GM21737 (cell line): ENCODE measurements at regions not wholly inside any gene's neighbourhood (a gene's known extent, or its start where the extent isn't known, plus 50 kb on each side); places are given as distances from the start of the nearest gene placed in this dataset.
"Not testable (repeated sequence)": the region's sequence is repeated elsewhere in the genome, so short reads cannot be mapped to it uniquely, and the experiment has no call there.

Source experiments
- ATAC-seq: cut with Tn5 transposase; IDR thresholded peaks from one replicate; pipeline ENCODE4 v1.9.1; 2021; ENCODE audit warnings: mild to moderate bottlenecking, moderate library complexity; ENCODE audit not compliant: unreplicated experiment

DNA sequence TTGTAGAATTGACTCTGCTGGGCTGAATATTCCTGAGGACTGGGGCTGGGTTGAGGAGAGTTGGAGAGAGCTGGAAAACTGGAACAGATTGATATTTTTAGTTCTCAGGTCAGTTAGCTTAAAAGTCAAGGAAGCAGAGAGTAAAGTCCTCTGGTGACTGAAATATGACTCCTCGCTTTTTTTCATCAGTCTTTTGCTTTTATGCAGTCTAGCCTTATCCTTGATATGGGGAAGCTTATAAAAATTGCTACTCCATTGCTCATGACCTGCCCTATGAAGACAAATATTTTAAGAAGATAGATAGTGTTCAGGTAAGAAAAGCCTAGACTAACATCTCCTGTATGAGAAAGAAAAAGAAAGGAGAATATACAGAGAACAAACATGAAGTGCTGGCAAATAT is 152.7 kb downstream of the C4orf33 start:
- no peak for ATAC-seq

- no peak for ATAC-seq
These were observed 158.2 kb downstream of the C4orf33 start for GRCh38 chr4:129254126-129254525.

DNA sequence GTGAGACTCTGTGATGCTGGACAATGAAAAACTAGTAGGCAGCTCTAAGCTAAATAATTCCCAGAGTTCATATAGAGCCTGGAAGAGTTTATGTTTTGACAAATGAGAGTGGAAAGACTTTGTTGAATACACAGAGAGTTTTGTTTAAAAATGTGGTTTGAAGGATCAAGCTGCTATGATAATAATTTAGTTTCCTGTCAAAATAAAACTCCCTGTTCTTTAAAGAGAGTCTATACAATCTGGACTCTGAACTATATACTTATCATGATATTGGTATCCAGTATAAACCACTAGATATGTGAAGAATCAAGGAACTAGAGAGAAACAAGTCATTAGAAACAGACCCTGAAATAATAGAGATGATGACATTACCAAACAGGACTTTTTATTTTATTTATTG is 158.6 kb downstream of the C4orf33 start:
- no peak for ATAC-seq

DNA sequence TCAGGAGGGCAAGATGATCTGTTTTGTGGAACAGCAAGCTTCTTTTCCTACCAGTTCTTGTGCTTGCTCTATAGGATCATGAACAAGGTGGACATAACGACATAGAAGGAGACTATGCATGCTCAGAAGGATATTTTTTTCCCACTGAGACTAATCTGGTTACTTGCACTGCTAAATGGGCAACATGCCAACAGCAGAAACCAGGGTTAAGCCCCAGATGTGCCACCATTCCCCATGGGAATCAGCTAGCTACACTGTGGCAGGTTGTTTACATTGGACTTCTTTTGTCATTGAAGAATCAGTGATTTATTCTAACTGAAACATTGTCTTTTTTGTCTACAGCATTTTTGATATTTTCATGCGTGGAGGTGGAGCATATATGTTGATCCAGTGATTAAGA is 165.6 kb downstream of the C4orf33 start:
- no peak for ATAC-seq

DNA sequence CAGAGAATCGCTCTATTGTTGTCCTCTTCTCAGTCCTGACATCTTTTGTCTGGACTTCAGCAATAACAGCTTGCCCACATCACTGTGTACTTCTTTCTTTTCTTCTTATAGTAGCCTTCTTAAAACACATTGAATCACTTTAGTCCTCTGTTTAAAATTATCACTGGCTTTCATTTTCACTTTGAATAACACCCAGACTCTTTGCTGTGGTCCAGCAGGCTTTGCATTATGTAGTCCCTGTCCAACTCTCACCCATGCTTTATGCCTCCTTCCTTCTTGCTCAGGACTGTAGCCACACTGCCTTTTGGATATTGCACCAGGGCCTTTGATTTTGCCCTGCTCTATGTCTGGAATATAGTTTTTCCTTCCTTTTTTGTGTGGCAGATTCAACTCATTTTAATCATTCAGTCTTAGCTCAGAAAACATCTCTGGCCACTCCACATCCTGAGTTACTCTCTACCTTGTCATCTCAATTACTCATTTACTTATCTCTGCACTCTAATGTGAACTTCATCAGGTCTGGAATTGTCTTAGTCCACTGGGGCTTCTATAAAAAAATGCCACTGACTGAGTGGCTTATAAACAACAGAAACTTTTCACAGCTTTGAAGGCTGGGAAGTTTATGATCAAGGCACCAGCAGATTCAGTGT is 168.2 kb downstream of the C4orf33 start:
- ATAC-seq = peak; percentile 98

GRCh38 chr4:129278868-129279267 is 182.9 kb downstream of the C4orf33 start:
- no peak for ATAC-seq

- no peak for ATAC-seq
These were observed 186.3 kb downstream of the C4orf33 start for GRCh38 chr4:129282293-129282692.

DNA sequence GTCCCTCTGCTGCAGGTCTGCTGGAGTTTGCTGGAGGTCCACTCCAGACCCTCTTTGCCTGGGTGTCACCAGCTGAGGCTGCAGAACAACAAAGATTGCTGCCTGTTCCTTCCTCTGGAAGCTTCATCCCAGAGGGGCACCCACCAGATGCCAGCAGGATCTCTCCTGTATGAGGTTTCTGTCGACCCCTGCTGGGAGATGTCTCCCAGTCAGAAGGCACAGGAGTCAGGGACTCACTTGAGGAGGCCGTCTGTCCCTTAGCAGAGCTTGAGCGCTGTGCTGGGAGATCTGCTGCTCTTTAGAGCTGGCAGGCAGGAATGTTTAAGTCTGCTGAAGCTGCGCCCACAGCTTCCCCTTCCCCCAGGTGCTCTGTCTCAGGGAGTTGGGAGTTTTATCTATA is 196.2 kb downstream of the C4orf33 start:
- not testable (repeated sequence) for ATAC-seq

DNA sequence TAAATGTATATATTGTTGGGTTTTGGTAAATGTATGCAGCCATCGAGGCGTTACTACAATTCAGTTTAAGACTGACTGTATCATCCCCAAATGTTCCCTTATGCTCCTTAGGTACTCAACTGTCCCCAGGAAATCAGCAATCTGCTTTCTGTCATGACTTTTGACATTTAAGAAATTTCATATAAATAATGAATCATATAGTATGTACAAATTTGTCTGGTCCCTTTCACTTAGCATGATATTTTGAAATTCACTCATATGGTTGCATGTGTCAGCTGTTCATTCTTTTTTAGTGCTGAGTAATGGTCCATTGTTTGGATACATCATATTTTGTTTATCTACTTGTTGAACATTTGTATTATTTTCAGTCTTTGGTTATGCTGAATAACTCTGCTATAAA is 218.8 kb downstream of the C4orf33 start:
- no peak for ATAC-seq

- ATAC-seq = no peak
These were observed 227.0 kb downstream of the C4orf33 start for GRCh38 chr4:129322920-129323319.

DNA sequence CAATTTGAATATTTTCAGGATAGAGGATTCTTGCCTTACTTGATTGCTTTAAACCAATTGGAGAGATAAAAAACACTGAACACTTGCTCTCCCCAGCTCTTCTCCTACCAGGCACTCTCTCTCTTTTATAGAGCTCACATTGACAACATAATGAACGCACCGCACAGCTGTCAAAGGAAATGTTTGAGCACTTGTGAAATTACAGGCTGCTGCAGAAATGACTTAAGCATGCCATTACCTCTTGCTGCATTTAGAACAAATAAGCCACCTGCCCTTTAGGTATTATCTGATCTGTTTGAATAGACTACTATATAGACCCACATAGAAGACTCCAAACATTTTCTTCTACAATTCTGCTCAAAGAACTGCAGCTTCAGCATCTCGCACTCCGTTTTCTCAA is 227.7 kb downstream of the C4orf33 start:
- no peak for ATAC-seq

DNA sequence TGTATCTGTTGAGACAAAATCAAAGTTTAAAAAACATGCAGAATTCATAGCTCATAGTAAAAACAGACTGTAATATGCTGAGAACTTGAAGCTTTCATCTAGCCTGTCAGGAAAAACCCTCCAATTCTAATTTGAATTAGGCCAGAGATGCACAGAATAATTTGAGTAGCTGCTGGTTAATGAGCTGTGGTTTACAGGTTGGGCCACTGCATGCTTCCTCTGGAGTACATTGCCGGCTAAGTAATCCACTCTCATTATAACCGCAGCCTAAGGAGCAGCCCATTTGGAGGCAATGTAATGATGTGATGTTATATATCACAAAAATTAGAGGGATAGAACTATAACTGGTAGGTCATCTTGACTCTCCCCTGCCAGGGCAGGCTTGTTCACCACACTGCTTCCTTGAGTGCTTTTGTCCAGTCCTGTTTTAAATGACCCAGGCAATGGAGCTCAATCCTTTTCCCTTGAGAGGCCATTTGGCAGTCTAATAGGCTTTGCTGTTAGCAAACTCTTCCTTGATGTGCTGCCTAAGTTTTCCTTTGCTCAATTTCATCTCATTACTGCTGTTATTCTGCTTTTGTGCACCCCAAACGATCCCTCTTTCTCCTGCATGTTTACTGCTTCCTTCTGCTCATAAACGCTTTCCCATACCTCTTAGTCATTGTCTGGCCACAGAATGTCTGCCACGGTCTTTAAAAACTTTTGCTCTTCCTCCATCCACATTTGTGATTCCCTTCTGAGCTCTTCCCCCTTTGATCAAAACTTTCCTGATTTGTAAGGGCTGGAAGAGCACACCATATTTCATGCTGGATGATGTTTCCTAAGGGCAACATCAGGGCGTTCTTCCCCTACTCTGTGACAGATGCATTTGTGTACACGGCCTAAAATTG is 230.9 kb downstream of the C4orf33 start:
- no peak for ATAC-seq

- no peak for ATAC-seq
These were observed 231.7 kb downstream of the C4orf33 start for GRCh38 chr4:129327637-129328036.

DNA sequence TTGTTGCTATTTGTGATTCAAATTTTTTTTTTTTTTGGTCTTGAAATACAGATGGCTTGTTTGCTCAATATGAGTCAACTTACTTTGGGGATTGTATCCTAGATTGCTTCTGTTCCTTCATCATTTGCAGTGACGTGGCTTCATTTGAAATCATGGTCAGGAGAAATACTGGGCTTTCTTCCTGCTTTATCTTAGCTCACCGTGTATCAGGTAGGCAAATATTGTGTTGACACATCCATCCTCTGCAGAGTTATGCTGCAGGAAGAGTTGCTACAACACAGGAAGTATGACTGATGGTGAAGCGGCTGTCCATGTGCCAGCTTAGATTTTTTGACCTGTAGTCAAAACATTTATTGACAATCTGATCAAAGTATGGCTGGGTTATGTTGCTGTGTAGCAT is 232.2 kb downstream of the C4orf33 start:
- ATAC-seq = no peak

DNA sequence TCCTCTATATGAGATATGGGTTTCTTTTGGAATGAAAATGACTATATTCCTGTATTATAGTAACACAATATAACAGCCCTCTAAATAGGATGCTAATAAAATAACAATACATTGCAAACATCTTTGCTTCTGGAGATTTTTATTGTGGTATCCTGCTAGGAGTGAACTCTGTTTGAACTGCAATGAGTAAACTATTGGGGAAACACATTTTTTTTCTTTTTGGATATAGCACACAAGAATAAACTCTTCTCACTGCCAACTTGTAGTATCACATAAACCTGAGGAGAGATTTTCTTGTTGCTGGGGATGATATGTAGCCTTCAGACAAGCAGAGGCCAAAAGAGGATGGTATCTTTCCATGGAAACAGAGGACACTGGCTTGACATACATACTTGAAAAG is 238.2 kb downstream of the C4orf33 start:
- ATAC-seq = no peak

DNA sequence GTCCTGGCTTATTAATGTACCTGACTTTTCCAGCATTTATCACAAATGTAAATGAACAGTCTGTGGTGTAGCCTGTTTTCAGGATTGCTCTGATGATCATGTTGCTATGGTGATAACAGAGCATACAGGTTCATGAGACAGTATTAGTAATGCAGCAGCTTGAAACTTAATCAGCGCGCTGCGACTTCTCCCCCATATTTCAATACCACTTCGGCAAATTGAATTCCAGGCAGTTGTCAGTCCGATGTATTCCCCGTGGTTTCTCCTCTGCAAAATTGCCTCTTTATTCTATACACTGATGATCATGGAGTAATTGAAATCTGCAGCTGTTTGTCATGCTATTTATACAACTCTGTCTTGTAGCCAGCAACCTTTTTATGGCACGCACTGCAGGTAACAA is 239.3 kb downstream of the C4orf33 start:
- ATAC-seq = no peak

DNA sequence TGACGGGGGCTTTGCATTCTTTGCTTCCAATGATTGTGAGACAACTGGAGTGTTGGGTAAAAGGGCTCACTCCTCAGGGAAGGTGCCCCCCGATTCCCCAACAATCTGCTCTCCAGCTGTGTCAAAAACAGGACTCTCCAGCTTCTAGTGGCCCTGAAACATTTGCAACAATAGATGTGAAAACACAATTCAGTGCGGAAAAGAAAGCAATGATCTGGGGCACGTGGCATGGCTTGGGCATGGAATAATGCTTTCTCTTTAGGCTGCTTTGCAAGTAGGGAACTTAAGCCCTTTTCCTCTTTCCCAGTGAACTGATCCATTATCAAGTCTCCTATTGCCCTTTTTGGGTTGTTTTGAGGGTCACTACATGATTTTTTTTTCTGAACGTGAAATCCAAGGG is 239.9 kb downstream of the C4orf33 start:
- ATAC-seq = no peak

- ATAC-seq = no peak
These were observed 240.7 kb downstream of the C4orf33 start for GRCh38 chr4:129336457-129337227.

GRCh38 chr4:129337228-129337620 is 241.3 kb downstream of the C4orf33 start:
- ATAC-seq = no peak

DNA sequence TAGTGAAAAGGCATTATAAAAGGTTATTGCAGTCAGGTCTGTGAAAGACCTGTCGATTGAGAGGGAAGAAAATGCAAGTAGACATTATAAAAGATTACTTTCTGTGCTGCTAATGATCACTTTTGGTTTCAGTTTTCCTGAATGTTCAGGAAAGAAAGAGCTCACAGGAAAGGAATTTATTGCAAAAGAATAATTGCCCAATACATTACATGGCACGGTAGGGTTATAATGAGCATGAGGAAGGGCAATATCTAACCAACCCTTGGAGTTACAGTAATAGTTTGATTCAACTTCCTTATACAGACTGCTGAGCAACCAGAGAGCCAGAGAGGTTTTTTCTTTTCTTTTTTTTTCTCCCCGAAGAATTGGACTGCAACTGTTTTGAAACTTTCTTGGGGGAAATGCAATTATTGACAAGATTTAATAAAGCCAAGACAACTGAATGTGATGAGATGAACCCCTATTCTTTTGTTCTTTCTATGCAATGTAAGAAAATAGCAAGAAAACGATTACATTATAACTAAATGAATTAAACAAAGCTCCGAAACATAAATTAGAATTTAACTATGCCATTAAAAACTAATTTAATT is 247.0 kb downstream of the C4orf33 start:
- ATAC-seq = no peak

DNA sequence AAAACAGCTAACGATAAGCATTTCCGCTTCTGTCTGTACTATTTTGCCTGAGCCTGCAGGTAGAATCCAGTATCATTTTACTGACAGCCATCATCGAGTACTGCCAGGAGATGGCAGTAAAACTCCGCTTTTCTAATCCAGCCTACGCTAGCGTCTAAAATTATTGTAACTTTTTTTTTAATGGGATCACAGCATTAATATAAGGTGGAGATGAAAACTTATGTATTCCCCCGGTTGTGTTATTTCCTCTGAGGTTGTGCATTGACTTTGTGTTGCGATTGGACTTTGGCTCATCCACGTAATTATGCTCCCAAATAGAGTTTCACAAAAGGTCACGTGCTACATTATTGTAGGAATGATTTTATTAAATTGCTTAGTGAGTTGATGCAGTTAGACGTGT is 248.1 kb downstream of the C4orf33 start:
- no peak for ATAC-seq
